Jurkat, Clone E6-1 (cell line): ENCODE measurements at regions not wholly inside any gene's neighbourhood (a gene's known extent, or its start where the extent isn't known, plus 50 kb on each side); places are given as distances from the start of the nearest gene placed in this dataset.

Experiments
- DNase-seq: peaks from one replicate; pipeline ENCODE4 v3.0.0-alpha.2; 2011; ENCODE audit warnings: low read depth, low spot score
- H3K4me3 ChIP-seq: 2 replicates; pipeline ENCODE4 v1.5.1; 2011; ENCODE audit warnings: mild to moderate bottlenecking, low read length, control low read depth, moderate library complexity

- no peak for DNase-seq
- H3K4me3 ChIP-seq: no peak overlapping the region
Observed at GRCh38 chr1:22217811-22218460, 75.0 kb upstream of the WNT4 start.

- no peak for DNase-seq
- no peak overlapping the region for H3K4me3 ChIP-seq
Observed at GRCh38 chr1:22218618-22219250, 75.8 kb upstream of the WNT4 start.

- no peak overlapping the region for H3K4me3 ChIP-seq
- no peak for DNase-seq
Observed at GRCh38 chr1:22221233-22221780, 78.4 kb upstream of the WNT4 start.

DNA sequence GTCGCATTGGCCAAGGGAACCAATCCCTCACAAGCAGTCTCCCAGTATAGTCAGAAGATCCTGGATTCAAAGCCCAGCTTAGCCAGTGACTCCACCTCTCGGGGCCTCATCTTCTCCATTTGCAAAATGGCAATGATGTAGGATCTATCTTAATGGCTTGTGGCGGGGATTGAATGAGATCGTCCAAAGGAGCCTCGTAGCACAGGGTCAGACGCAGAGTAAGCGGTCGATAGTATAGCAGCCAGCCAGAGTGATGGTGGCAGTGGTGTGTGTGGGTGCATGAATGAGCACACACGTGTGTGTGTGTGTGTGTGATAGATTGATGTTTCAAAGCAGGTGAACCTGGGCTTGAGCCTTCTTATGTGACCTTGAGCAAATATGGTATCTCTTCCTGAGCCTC lies 79.8 kb upstream of the WNT4 start:
- H3K4me3 ChIP-seq: no peak overlapping the region
- DNase-seq: no peak

- no peak for DNase-seq
- H3K4me3 ChIP-seq: no peak overlapping the region
Observed at GRCh38 chr1:22223176-22223575, 80.3 kb upstream of the WNT4 start.

DNA sequence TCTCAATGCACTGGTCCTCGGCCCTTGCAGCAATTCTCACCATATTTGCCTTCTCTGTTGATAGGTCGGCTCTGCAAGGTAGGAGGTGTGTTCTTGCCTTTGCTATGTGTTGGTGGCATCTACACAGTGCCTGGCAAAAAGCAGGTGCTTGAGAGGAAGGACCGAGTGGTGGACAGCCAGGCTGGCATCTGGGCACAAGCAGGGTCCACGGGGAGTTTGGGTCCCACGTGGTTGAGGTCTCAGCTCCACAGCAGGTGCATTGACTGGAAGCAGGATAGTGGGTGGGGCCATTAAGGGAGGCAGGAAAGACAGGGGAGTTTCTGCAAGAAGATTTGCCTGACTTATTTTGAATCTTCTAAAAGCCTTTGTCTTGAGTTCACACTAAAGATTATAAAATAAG lies 81.2 kb upstream of the WNT4 start:
- no peak for DNase-seq
- H3K4me3 ChIP-seq: no peak overlapping the region

GRCh38 chr1:22224631-22225030 lies 81.7 kb upstream of the WNT4 start:
- no peak overlapping the region for H3K4me3 ChIP-seq
- DNase-seq: no peak

- H3K4me3 ChIP-seq: no peak overlapping the region
- peak; percentile 85 for DNase-seq
Observed at GRCh38 chr1:22225858-22226589, 83.1 kb upstream of the WNT4 start.

GRCh38 chr1:22228074-22228473 lies 85.2 kb upstream of the WNT4 start:
- no peak overlapping the region for H3K4me3 ChIP-seq
- DNase-seq: no peak

DNA sequence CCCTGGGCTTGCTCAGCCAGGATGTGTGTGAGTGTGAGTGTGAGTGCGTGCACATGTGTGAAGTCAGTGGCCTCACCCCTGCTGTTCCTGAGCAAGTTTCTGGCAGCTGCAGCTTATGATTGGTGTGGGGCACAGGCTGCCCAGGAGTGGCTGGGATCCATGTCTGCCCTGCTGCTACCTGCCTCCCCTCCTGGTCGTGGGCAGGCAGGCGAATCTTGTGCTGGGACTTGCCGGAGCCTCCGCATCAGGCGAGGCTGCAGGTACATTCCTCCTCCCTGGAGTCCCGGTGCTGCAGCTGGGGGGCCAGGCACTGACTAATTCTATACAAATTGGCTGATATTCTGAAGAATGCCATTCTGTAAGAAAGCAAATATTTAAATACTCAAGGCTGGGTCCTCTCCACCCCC lies 85.6 kb upstream of the WNT4 start:
- H3K4me3 ChIP-seq: no peak overlapping the region
- DNase-seq: no peak

GRCh38 chr1:22229379-22229778 lies 86.5 kb upstream of the WNT4 start:
- H3K4me3 ChIP-seq: no peak overlapping the region
- DNase-seq: no peak

- DNase-seq: no peak
- H3K4me3 ChIP-seq: no peak overlapping the region
Observed at GRCh38 chr1:22231068-22231593, 88.2 kb upstream of the WNT4 start.

GRCh38 chr1:22231995-22232690 lies 89.2 kb upstream of the WNT4 start:
- no peak for DNase-seq

GRCh38 chr1:22233222-22233621 lies 90.3 kb upstream of the WNT4 start:
- H3K4me3 ChIP-seq: no peak overlapping the region
- DNase-seq: no peak

More at GRCh38 chr1:22231995-22232690, 89.2 kb upstream of the WNT4 start:
- H3K4me3 ChIP-seq: no peak overlapping the region

GRCh38 chr1:22234476-22235030 lies 91.7 kb upstream of the WNT4 start:
- no peak overlapping the region for H3K4me3 ChIP-seq
- DNase-seq: no peak

DNA sequence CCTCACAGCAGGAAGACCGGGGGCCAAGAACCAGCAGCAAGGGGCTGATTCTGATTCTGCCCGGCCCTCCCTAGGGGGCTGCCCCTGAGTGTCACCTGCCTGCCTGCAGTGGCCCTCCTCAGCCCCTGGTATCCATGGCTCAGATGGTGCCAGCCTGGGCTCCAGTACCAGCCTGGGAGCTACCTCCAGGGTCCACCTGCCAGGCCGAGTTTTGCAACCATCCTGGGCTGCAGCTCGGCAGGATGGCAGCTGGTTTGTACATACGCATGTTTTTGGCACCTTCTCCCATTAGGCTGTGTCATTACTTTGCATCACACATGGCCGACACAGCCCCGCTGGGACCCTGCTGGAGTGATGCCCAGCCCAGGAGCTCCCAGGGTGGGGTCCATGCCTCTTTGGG lies 93.3 kb upstream of the WNT4 start:
- no peak for DNase-seq
- no peak overlapping the region for H3K4me3 ChIP-seq

GRCh38 chr1:22236900-22237299 lies 94.0 kb upstream of the WNT4 start:
- H3K4me3 ChIP-seq: no peak overlapping the region

GRCh38 chr1:22237433-22238093 lies 94.7 kb upstream of the WNT4 start:
- no peak overlapping the region for H3K4me3 ChIP-seq
- no peak for DNase-seq

More at GRCh38 chr1:22236900-22237299, 94.0 kb upstream of the WNT4 start:
- DNase-seq: no peak
